HG03196 (cell line): ENCODE measurements at regions not wholly inside any gene's neighbourhood (a gene's known extent, or its start where the extent isn't known, plus 50 kb on each side); places are given as distances from the start of the nearest gene placed in this dataset.

Experiments used
- ATAC-seq: cut with Tn5 transposase; IDR thresholded peaks from one replicate; pipeline ENCODE4 v1.9.1; 2021; ENCODE audit not compliant: unreplicated experiment

GRCh38 chr2:43057742-43058725 lies 168.4 kb downstream of the ZFP36L2 start:
- no peak for ATAC-seq

DNA sequence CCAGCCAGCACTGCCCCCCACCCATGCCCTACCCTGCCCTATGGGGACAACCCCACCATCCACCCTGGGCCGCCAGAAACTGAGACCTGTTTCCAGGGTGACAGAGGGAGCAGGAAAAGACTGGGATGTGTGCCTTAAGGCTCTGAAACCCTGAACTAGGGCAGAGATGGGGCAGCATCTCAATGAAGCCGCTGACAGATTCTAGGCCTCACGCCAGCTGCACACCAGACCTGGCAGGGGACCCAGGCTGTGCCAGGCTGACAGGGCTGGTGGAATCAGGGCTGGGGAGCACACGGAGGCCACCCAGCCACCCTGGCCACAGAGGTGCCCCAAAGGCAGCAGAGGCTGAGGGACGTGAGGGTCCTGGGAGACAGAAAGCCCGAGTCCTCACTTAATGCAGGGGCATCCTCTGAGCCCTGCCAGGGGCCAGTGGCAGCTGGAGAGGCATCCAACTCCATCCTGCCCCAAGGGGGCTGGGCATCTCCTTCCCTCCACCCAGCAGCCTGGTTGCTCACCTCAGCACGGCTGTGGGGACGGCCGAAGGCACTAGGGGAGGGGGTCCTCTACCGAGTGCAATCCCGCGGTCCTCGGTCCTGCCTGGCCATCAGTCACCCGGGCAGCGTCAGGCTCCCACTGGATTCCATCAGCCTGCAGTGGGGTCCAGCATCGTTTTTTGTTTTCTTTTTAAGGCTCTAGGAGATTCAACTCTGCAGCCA lies 169.2 kb downstream of the ZFP36L2 start:
- no peak for ATAC-seq

DNA sequence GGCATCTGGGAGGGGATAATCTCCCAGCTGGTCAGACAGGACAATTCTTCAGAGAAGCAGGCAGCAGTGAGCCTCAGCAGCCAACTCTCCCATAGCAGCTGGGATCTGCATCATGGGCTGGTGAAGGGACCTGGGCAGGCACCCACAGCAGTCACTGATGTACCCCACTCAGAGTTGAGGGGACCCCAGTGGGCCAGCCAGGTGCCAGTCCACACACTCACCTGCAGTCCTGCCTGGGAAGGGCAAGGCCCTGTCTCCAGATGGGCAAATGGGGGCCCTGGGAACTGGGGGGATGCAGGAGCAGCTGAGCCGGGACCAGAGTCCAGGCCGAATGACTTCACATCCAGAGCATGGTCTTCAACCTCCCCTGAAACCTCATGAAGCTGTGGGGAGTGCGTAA lies 170.4 kb downstream of the ZFP36L2 start:
- no peak for ATAC-seq

- ATAC-seq: no peak
These were observed 171.1 kb downstream of the ZFP36L2 start for GRCh38 chr2:43055086-43055912.

DNA sequence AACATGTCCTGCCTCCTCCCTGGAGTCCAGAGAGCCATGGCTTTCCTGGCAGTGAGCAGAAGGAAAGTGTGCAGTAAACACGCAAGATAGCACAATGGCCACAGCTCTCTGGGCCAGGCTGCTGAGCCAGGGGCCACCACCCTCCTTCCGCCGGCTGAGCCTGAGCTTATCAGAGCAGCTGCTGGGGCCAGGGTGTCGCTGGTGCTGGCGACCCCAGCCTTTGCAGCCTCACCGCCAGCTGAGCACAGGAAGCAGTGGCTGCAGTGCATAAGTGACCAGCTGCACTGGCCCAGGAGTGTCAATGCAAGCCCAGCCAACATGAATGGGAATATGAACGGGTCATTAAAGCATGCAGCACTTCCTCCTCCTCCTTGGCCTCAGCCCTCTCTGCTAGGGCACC lies 172.0 kb downstream of the ZFP36L2 start:
- no peak for ATAC-seq

- no peak for ATAC-seq
These were observed 173.5 kb downstream of the ZFP36L2 start for GRCh38 chr2:43052944-43053306.

- no peak for ATAC-seq
These were observed 174.0 kb downstream of the ZFP36L2 start for GRCh38 chr2:43052204-43052943.

- no peak for ATAC-seq
These were observed 175.1 kb downstream of the ZFP36L2 start for GRCh38 chr2:43051338-43051737.

DNA sequence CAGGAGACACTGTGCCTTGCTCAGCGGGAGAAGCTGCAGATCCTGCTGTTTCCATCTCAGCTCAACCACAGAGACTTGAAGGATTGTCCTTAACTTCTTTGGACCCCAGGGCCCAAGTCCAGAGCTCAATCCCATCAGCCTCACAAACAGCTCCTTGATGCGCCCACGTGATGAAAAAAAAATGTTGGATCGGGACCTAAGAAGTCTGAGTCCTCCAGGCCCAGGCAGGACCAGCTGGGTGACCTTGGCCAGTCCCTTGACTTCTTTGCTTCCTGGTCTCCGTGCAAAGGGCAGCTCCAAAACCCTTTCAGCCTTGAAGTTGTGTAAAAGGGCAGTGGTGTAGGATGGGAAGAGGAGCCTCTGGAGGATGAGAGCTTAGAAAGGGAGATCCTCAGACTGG lies 175.5 kb downstream of the ZFP36L2 start:
- ATAC-seq: no peak

- no peak for ATAC-seq
These were observed 176.3 kb downstream of the ZFP36L2 start for GRCh38 chr2:43049836-43050801.

- no peak for ATAC-seq
These were observed 179.1 kb downstream of the ZFP36L2 start for GRCh38 chr2:43047187-43047780.

DNA sequence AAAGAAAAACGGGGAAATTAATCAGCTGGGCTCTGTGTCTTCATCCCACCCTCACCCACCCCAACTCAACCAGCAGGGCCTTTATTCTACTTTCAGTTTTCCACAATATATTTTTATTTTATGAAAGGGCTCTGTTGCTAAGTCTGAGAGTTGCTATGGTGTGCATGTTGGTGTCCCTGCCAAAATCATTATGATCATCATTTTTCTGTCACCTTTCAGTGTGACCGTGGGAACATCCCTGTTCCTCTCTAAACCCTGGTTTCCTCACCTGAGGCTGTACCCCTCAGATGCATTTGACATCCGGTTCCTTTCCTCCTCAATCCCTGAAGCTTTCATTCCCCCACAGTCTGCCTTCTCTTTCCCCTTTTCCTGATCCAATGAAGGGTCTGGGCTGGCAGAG lies 180.5 kb downstream of the ZFP36L2 start:
- ATAC-seq: no peak

DNA sequence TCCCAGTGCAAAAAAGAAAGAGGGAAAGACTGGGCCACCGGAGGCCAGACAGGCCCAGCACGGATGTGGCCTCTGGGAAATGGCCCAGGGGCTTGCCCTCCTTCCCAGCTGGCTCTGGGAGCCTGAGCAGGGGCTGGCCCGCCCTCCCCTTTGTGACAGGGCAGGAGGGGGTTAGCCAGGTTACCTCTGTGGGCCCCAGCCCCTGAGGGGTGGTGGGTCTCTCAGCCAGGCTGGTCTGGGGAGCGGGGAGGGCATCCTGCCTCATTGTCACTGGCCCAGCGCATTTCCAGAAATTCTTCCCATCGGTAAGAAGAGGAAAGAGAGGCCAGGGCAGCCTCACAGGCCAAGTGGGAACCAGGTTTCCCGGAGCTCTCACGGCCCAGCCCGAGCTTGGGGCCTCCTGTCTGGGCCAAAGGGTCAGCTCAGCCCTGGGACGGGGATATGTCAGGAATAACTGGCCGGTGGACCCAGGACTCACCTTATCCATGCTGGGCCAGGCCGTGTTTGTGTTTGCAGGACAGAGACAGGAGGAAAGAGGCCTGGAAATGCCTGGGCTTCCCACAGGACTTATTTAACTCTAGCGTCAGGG lies 182.2 kb downstream of the ZFP36L2 start:
- ATAC-seq: no peak

- no peak for ATAC-seq
These were observed 182.9 kb downstream of the ZFP36L2 start for GRCh38 chr2:43043553-43043870.

DNA sequence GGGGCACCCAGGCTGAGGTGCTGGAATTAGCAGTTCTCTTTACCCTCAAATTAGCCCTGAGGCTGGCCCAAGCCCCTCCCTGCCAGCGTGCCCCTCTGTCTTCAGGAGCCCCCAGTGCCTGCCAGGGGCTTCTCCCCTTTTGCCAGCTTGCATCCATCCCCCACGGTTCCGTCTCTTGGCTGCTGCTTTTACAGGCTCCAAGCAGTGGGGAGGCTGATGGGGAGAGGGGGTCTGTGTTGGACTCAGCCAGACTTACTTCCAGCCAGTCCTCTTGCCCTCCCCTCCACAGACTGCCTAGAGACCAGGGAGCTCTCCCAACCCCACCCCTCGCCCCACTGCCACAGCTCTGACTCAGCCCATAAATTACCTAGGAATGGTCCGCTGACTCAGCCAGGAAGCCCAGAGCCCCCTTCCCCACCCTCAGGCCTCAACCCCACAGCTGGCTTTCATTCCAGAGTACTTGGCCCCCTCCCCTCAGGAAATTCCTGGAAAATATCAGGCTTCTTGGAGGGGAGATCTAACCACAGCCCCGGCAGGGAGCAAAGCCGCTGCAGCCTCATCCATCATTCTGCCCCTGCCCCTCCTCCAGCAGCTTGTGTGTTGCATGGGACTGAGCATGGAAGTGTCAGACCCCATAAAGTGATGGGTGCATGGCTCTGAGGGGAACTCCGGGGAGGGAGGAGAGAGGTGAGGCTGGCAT lies 184.6 kb downstream of the ZFP36L2 start:
- no peak for ATAC-seq

DNA sequence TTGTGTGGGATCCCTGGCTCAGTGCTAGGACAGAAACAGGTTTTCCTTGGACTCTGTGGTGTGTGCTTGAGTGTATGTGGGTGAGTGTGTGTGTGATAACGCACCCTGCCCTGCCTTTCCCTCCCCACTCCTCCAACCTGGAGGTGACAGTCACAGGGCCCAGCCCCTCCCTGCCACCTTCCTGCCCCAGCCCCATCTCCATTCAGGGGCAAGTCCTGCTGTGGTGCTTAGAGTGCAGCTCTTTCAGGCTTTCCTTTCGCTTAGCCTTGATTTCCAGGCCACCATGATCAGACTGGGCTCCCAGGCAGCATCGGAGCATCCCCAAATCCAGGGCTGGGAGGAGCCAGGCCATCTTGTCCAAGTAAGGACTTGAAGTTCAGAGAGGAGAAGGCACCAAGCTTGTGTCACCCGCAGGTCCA lies 185.2 kb downstream of the ZFP36L2 start:
- ATAC-seq: no peak

DNA sequence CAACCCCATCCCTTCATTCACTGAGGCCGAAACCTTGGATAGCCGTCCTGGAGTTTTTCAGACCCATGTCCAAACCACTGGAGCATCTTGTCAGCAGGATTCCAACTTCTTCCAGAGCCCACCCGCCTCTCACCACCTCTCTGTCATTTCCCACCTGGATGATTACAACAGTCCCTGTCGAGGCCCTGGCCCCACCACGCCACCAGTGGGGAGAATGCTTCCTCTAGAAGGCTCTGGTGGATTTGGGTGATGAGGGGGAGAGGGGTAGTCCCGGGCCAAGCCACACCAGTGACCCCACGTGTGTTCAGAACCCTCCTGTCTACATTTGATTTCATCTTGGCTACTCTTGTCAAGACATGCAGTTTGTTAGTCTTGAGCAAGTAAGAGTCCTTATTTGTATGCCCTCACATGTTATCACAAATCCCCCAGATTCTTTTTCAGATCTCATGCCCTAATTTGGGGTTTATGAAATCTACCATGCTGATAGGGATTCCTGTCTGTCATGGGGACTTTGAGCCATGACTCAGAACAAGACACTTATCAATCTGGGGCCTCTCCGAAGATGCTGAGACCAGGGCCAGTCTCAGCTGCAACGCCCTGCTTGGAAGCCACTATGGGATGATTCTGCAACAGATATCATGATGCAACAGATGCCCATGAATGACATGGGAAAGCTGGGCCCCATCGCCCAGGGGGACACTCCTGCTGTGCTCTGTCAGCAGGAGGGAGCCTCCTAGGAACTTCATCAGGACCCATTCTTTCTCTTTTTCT lies 186.1 kb downstream of the ZFP36L2 start:
- ATAC-seq: no peak
